HL-60 (cell line): ENCODE measurements at regions not wholly inside any gene's neighbourhood (a gene's known extent, or its start where the extent isn't known, plus 50 kb on each side); places are given as distances from the start of the nearest gene placed in this dataset.

Experiments used
- SPI1 ChIP-seq: IDR thresholded peaks from 2 replicates; pipeline ENCODE4 v1.6.1; 2012; ENCODE audit warnings: low read depth, mild to moderate bottlenecking, borderline replicate concordance
- TF ChIP-seq, protein P1 (sequence below): IDR thresholded peaks from one replicate; pipeline ENCODE4 v1.5.1; 2011; ENCODE audit warnings: low read length, control low read depth, inconsistent platforms; ENCODE audit not compliant: insufficient read depth

DNA sequence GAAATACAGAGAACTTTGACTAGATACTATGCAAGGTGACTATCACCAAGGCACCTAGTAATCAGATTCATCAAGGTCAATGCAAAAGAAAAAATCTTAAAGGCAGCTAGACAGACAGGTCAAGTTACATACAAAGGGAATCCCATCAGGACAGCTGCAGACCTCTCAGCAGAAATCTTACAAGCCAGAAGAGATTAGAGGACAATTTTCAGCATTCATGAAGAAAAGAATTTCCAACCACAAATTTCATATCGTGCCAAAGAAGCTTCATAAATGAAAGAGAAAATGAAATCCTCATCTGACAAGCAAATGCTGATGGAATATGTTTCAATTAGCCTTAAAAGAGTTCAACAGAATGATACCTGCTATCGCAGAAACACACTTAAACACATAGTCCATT lies 913.7 kb downstream of the RPS29 start:
- TF ChIP-seq SPI1: no peak
- TF ChIP-seq, protein P1, sequence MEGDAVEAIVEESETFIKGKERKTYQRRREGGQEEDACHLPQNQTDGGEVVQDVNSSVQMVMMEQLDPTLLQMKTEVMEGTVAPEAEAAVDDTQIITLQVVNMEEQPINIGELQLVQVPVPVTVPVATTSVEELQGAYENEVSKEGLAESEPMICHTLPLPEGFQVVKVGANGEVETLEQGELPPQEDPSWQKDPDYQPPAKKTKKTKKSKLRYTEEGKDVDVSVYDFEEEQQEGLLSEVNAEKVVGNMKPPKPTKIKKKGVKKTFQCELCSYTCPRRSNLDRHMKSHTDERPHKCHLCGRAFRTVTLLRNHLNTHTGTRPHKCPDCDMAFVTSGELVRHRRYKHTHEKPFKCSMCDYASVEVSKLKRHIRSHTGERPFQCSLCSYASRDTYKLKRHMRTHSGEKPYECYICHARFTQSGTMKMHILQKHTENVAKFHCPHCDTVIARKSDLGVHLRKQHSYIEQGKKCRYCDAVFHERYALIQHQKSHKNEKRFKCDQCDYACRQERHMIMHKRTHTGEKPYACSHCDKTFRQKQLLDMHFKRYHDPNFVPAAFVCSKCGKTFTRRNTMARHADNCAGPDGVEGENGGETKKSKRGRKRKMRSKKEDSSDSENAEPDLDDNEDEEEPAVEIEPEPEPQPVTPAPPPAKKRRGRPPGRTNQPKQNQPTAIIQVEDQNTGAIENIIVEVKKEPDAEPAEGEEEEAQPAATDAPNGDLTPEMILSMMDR: no peak
